ENCODE measurements at regions not wholly inside any gene's neighbourhood (a gene's known extent, or its start where the extent isn't known, plus 50 kb on each side); places are given as distances from the start of the nearest gene placed in this dataset.

GRCh38 chr4:14669371-14669770 is 332.9 kb upstream of the CPEB2 start:
- H4K20me1 ChIP-seq (ENCODE audit: low read depth), result no peaks in the 10 kb centered on the region

GRCh38 chr4:14671146-14671545 is 331.1 kb upstream of the CPEB2 start:
- DNase-seq (ENCODE audit: low spot score), result no peak
- Histone ChIP-seq H3F3A (ENCODE audit: low read depth) (no peaks in the 10 kb centered on the region), H3K4me3 (no peak overlapping the region), H3K9me3 (ENCODE audit: low read depth) (no peaks in the 10 kb centered on the region), H3K79me2 (ENCODE audit: low read depth) (no peaks in the 10 kb centered on the region), H3K9ac (no peak overlapping the region), H3K4me2 (no peak overlapping the region), H2AFZ (replicated peaks) (no peak overlapping the region), H3K36me3 (no peaks in the 10 kb centered on the region), H4K20me1 (ENCODE audit: low read depth) (no peaks in the 10 kb centered on the region), H3K27me3 (no peaks in the 10 kb centered on the region), H3K4me1 (peaks cover 8% of the 10 kb centered on the region), H3K27ac (no peak overlapping the region)
- Mint-ChIP-seq H3K36me3 (no peaks in the 10 kb centered on the region), H3K27me3 (ENCODE audit: insufficient read depth, low read depth) (no peaks in the 10 kb centered on the region), H3K9me3 (peaks cover 9% of the 10 kb centered on the region), H3K4me1 (peaks cover 6% of the 10 kb centered on the region), H3K4me3 (no peak overlapping the region), H3K27ac (no peak overlapping the region)
- TF ChIP-seq EZH2phosphoT487 (IDR thresholded peaks at IDR 0.05) (no peak), CTCF (IDR thresholded peaks at IDR 0.05) (no peak), EZH2 (IDR thresholded peaks at IDR 0.05) (no peak)

More at GRCh38 chr4:14669371-14669770, 332.9 kb upstream of the CPEB2 start:
- Histone ChIP-seq H3K9me3 (ENCODE audit: low read depth) (no peaks in the 10 kb centered on the region), H2AFZ (replicated peaks) (no peak overlapping the region), H3K27ac (no peak overlapping the region), H3F3A (ENCODE audit: low read depth) (no peaks in the 10 kb centered on the region), H3K4me2 (peak overlapping the region; percentile 21), H3K27me3 (no peaks in the 10 kb centered on the region), H3K79me2 (ENCODE audit: low read depth) (no peaks in the 10 kb centered on the region), H3K9ac (no peak overlapping the region), H3K36me3 (no peaks in the 10 kb centered on the region), H3K4me3 (no peak overlapping the region), H3K4me1 (peaks cover 8% of the 10 kb centered on the region)
- Mint-ChIP-seq H3K4me3 (no peak overlapping the region), H3K27me3 (ENCODE audit: insufficient read depth, low read depth) (no peaks in the 10 kb centered on the region), H3K9me3 (peaks cover 12% of the 10 kb centered on the region), H3K36me3 (no peaks in the 10 kb centered on the region), H3K4me1 (peaks cover 6% of the 10 kb centered on the region), H3K27ac (no peak overlapping the region)
- DNase-seq (ENCODE audit: low spot score), result peak; percentile 47
- no peak for TF ChIP-seq CTCF (IDR thresholded peaks at IDR 0.05)
- TF ChIP-seq EZH2 (IDR thresholded peaks at IDR 0.05), result no peak
- TF ChIP-seq EZH2phosphoT487 (IDR thresholded peaks at IDR 0.05), result no peak

GRCh38 chr4:14675279-14675985 is 326.8 kb upstream of the CPEB2 start:
- no peaks in the 10 kb centered on the region for H3K9me3 Mint-ChIP-seq
- H3K4me3 ChIP-seq, result no peak overlapping the region
- H3K79me2 ChIP-seq (ENCODE audit: low read depth), result no peaks in the 10 kb centered on the region
- H3K36me3 ChIP-seq, result no peaks in the 10 kb centered on the region
- TF ChIP-seq CTCF (IDR thresholded peaks at IDR 0.05), result no peak
- no peak for TF ChIP-seq EZH2phosphoT487 (IDR thresholded peaks at IDR 0.05)
- no peak for TF ChIP-seq EZH2 (IDR thresholded peaks at IDR 0.05)
- H3K4me3 Mint-ChIP-seq, result no peak overlapping the region
- no peaks in the 10 kb centered on the region for H3K36me3 Mint-ChIP-seq
- H3K9ac ChIP-seq, result no peak overlapping the region
- H4K20me1 ChIP-seq (ENCODE audit: low read depth), result no peaks in the 10 kb centered on the region
- H3K27ac Mint-ChIP-seq, result no peak overlapping the region
- H3K9me3 ChIP-seq (ENCODE audit: low read depth), result no peaks in the 10 kb centered on the region
- no peak for DNase-seq (ENCODE audit: low spot score)
- no peak overlapping the region for H2AFZ ChIP-seq (replicated peaks)
- H3K27me3 Mint-ChIP-seq (ENCODE audit: insufficient read depth, low read depth), result no peaks in the 10 kb centered on the region
- no peak overlapping the region for H3K4me2 ChIP-seq
- no peak overlapping the region for H3K27ac ChIP-seq
- no peaks in the 10 kb centered on the region for H3K4me1 Mint-ChIP-seq
- H3K27me3 ChIP-seq, result no peaks in the 10 kb centered on the region
- no peaks in the 10 kb centered on the region for H3F3A ChIP-seq (ENCODE audit: low read depth)
- H3K4me1 ChIP-seq, result no peaks in the 10 kb centered on the region
